ENCODE measurements at regions not wholly inside any gene's neighbourhood (a gene's known extent, or its start where the extent isn't known, plus 50 kb on each side); places are given as distances from the start of the nearest gene placed in this dataset.

GRCh38 chr9:28922891-28923290 lies 1349.6 kb upstream of the C9orf72 start:
- H4K91ac ChIP-seq (ENCODE audit: low read depth, low read length), result no peak overlapping the region
- H2BK5ac ChIP-seq (ENCODE audit: low read depth, low read length, poor library complexity), result peak overlapping the region; percentile 40
- no peak overlapping the region for H4K8ac ChIP-seq (ENCODE audit: low read depth, low read length)
- peaks cover 9% of the 10 kb centered on the region for H3K79me1 ChIP-seq (ENCODE audit: low read length)
- no peak overlapping the region for H2BK12ac ChIP-seq (ENCODE audit: low read length)
- peaks cover 0 to 10% of the 10 kb centered on the region in 2 experiments for H3K4me1 ChIP-seq (ENCODE audit: control insufficient read depth in 1 of 2, insufficient read depth in 2 of 2, low read length in 2 of 2)
- no peaks in the 10 kb centered on the region for H3K9me3 ChIP-seq (ENCODE audit: insufficient read depth, low read depth, low read length)
- H3K4me2 ChIP-seq (ENCODE audit: low read length), result peak overlapping the region; percentile 19
- no peak overlapping the region for H2AFZ ChIP-seq (ENCODE audit: insufficient read depth, low read length, poor library complexity)
- H3K27ac ChIP-seq (ENCODE audit: low read depth, low read length), result peak overlapping the region; percentile 4
- no peak overlapping the region for H3K4me3 ChIP-seq (ENCODE audit: low read depth, low read length)
- H2AK5ac ChIP-seq (ENCODE audit: low read length), result no peak overlapping the region
- H3K36me3 ChIP-seq (ENCODE audit: control insufficient read depth in 1 of 2, insufficient read depth in 2 of 2, low read length in 2 of 2), result no peaks in the 10 kb centered on the region
- WGBS (ENCODE audit: extremely low coverage, insufficient coverage, insufficient read length), result no CpG with 5 or more reads among the region's 4 CpGs
- H3K79me2 ChIP-seq (ENCODE audit: control insufficient read depth, insufficient read depth, low read length, poor library complexity), result no peaks in the 10 kb centered on the region
- no peak overlapping the region for H3K23ac ChIP-seq (ENCODE audit: low read length)
- H3K9ac ChIP-seq (ENCODE audit: low read length), result no peak overlapping the region
- no peak overlapping the region for H4K12ac ChIP-seq (ENCODE audit: low read depth, low read length)
- DNase-seq, result peak in 1 of 2 donors; percentile 59
- H3K4ac ChIP-seq (ENCODE audit: low read depth, low read length), result no peak overlapping the region
- no peak overlapping the region for H2BK120ac ChIP-seq (ENCODE audit: insufficient read depth, low read length, poor library complexity)
- no peak overlapping the region for H3K14ac ChIP-seq (ENCODE audit: low read length)
- no peaks in the 10 kb centered on the region for H3K27me3 ChIP-seq (ENCODE audit: insufficient read depth, low read length)
- H3K18ac ChIP-seq (ENCODE audit: low read length), result no peak overlapping the region

GRCh38 chr9:28923351-28923750 lies 1350.1 kb upstream of the C9orf72 start:
- no peak for DNase-seq
- H4K8ac ChIP-seq (ENCODE audit: low read depth, low read length), result no peak overlapping the region
- no peak overlapping the region for H3K27ac ChIP-seq (ENCODE audit: low read depth, low read length)
- H4K12ac ChIP-seq (ENCODE audit: low read depth, low read length), result no peak overlapping the region
- H3K18ac ChIP-seq (ENCODE audit: low read length), result no peak overlapping the region
- peaks cover 0 to 10% of the 10 kb centered on the region in 2 experiments for H3K4me1 ChIP-seq (ENCODE audit: control insufficient read depth in 1 of 2, insufficient read depth in 2 of 2, low read length in 2 of 2)
- no peaks in the 10 kb centered on the region for H3K27me3 ChIP-seq (ENCODE audit: insufficient read depth, low read length)
- H3K79me1 ChIP-seq (ENCODE audit: low read length), result peaks cover 9% of the 10 kb centered on the region
- no peak overlapping the region for H3K4ac ChIP-seq (ENCODE audit: low read depth, low read length)
- no peak overlapping the region for H4K91ac ChIP-seq (ENCODE audit: low read depth, low read length)
- WGBS (ENCODE audit: extremely low coverage, insufficient coverage, insufficient read length), result no CpG with 5 or more reads among the region's 3 CpGs
- H2AK5ac ChIP-seq (ENCODE audit: low read length), result no peak overlapping the region
- H2BK5ac ChIP-seq (ENCODE audit: low read depth, low read length, poor library complexity), result no peak overlapping the region
- no peak overlapping the region for H2AFZ ChIP-seq (ENCODE audit: insufficient read depth, low read length, poor library complexity)
- H3K9me3 ChIP-seq (ENCODE audit: insufficient read depth, low read depth, low read length), result no peaks in the 10 kb centered on the region
- H3K79me2 ChIP-seq (ENCODE audit: control insufficient read depth, insufficient read depth, low read length, poor library complexity), result no peaks in the 10 kb centered on the region
- no peak overlapping the region for H2BK12ac ChIP-seq (ENCODE audit: low read length)
- H3K4me2 ChIP-seq (ENCODE audit: low read length), result no peak overlapping the region
- no peak overlapping the region for H3K23ac ChIP-seq (ENCODE audit: low read length)
- no peaks in the 10 kb centered on the region for H3K36me3 ChIP-seq (ENCODE audit: control insufficient read depth in 1 of 2, insufficient read depth in 2 of 2, low read length in 2 of 2)
- no peak overlapping the region for H3K9ac ChIP-seq (ENCODE audit: low read length)
- H3K14ac ChIP-seq (ENCODE audit: low read length), result no peak overlapping the region
- no peak overlapping the region for H2BK120ac ChIP-seq (ENCODE audit: insufficient read depth, low read length, poor library complexity)
- H3K4me3 ChIP-seq (ENCODE audit: low read depth, low read length), result no peak overlapping the region

GRCh38 chr9:28925157-28925556 lies 1351.9 kb upstream of the C9orf72 start:
- Histone ChIP-seq H2BK5ac (ENCODE audit: low read depth, low read length, poor library complexity) (no peak overlapping the region), H3K27ac (ENCODE audit: low read depth, low read length) (peak overlapping the region; percentile 58), H2AFZ (ENCODE audit: insufficient read depth, low read length, poor library complexity) (no peak overlapping the region), H2BK12ac (ENCODE audit: low read length) (no peak overlapping the region), H2AK5ac (ENCODE audit: low read length) (no peak overlapping the region), H3K4me1 (ENCODE audit: control insufficient read depth in 1 of 2, insufficient read depth in 2 of 2, low read length in 2 of 2) (peaks cover 0 to 17% of the 10 kb centered on the region in 2 experiments), H3K18ac (ENCODE audit: low read length) (no peak overlapping the region), H3K9me3 (ENCODE audit: insufficient read depth, low read depth, low read length) (no peaks in the 10 kb centered on the region), H3K14ac (ENCODE audit: low read length) (no peak overlapping the region), H2BK120ac (ENCODE audit: insufficient read depth, low read length, poor library complexity) (no peak overlapping the region), H3K79me2 (ENCODE audit: control insufficient read depth, insufficient read depth, low read length, poor library complexity) (no peaks in the 10 kb centered on the region), H3K36me3 (ENCODE audit: control insufficient read depth in 1 of 2, insufficient read depth in 2 of 2, low read length in 2 of 2) (no peaks in the 10 kb centered on the region), H3K23ac (ENCODE audit: low read length) (no peak overlapping the region), H4K91ac (ENCODE audit: low read depth, low read length) (no peak overlapping the region), H3K4ac (ENCODE audit: low read depth, low read length) (no peak overlapping the region), H3K27me3 (ENCODE audit: insufficient read depth, low read length) (no peaks in the 10 kb centered on the region), H3K9ac (ENCODE audit: low read length) (no peak overlapping the region), H3K4me2 (ENCODE audit: low read length) (no peak overlapping the region), H3K79me1 (ENCODE audit: low read length) (peaks cover 13% of the 10 kb centered on the region), H4K12ac (ENCODE audit: low read depth, low read length) (no peak overlapping the region), H4K8ac (ENCODE audit: low read depth, low read length) (no peak overlapping the region), H3K4me3 (ENCODE audit: low read depth, low read length) (no peak overlapping the region)
- no CpG with 5 or more reads among the region's 3 CpGs for WGBS (ENCODE audit: extremely low coverage, insufficient coverage, insufficient read length)
- DNase-seq, result peak; percentile 53 to 62

GRCh38 chr9:28926306-28926705 lies 1353.0 kb upstream of the C9orf72 start:
- Histone ChIP-seq H3K14ac (ENCODE audit: low read length) (no peak overlapping the region), H4K91ac (ENCODE audit: low read depth, low read length) (peak overlapping the region; percentile 49), H2BK12ac (ENCODE audit: low read length) (no peak overlapping the region), H3K4me2 (ENCODE audit: low read length) (no peak overlapping the region), H4K8ac (ENCODE audit: low read depth, low read length) (no peak overlapping the region), H3K79me1 (ENCODE audit: low read length) (peaks cover 13% of the 10 kb centered on the region), H3K4me3 (ENCODE audit: low read depth, low read length) (no peak overlapping the region), H3K9ac (ENCODE audit: low read length) (no peak overlapping the region), H2BK120ac (ENCODE audit: insufficient read depth, low read length, poor library complexity) (peak overlapping the region; percentile 61), H4K12ac (ENCODE audit: low read depth, low read length) (no peak overlapping the region), H3K18ac (ENCODE audit: low read length) (no peak overlapping the region), H2AFZ (ENCODE audit: insufficient read depth, low read length, poor library complexity) (no peak overlapping the region), H3K36me3 (ENCODE audit: control insufficient read depth in 1 of 2, insufficient read depth in 2 of 2, low read length in 2 of 2) (no peaks in the 10 kb centered on the region), H3K79me2 (ENCODE audit: control insufficient read depth, insufficient read depth, low read length, poor library complexity) (no peaks in the 10 kb centered on the region), H3K27ac (ENCODE audit: low read depth, low read length) (peak overlapping the region; percentile 48), H3K4me1 (ENCODE audit: control insufficient read depth in 1 of 2, insufficient read depth in 2 of 2, low read length in 2 of 2) (peaks cover 0 to 17% of the 10 kb centered on the region in 2 experiments), H3K9me3 (ENCODE audit: insufficient read depth, low read depth, low read length) (no peaks in the 10 kb centered on the region), H3K4ac (ENCODE audit: low read depth, low read length) (no peak overlapping the region), H2BK5ac (ENCODE audit: low read depth, low read length, poor library complexity) (no peak overlapping the region), H2AK5ac (ENCODE audit: low read length) (no peak overlapping the region), H3K27me3 (ENCODE audit: insufficient read depth, low read length) (no peaks in the 10 kb centered on the region), H3K23ac (ENCODE audit: low read length) (no peak overlapping the region)
- DNase-seq, result peak; percentile 29 to 82
- WGBS (ENCODE audit: extremely low coverage, insufficient coverage, insufficient read length), result no CpG with 5 or more reads among the region's 3 CpGs
